ENCODE measurements at regions not wholly inside any gene's neighbourhood (a gene's known extent, or its start where the extent isn't known, plus 50 kb on each side); places are given as distances from the start of the nearest gene placed in this dataset.

GRCh38 chr15:39192351-39192750 lies 388.5 kb upstream of the THBS1 start (continued):
- no peak for TF ChIP-seq MAX (IDR thresholded peaks at IDR 0.05)
- TF ChIP-seq ATF2 (IDR thresholded peaks at IDR 0.05; ENCODE audit: low read length) = no peak
- TF ChIP-seq CREB1 (IDR thresholded peaks at IDR 0.05) = no peak
- TF ChIP-seq RBBP5 (IDR thresholded peaks at IDR 0.05; ENCODE audit: borderline replicate concordance, low read depth, low read length) = no peak
- TF ChIP-seq CBX8 (IDR thresholded peaks at IDR 0.05; ENCODE audit: borderline replicate concordance, low read depth, low read length) = no peak
- no peak for TF ChIP-seq BCL11A (IDR thresholded peaks at IDR 0.05; ENCODE audit: low read depth in 2 of 2, low read length in 2 of 2)
